Esophagus muscularis mucosa (tissue), 4 donors: ENCODE measurements at regions not wholly inside any gene's neighbourhood (a gene's known extent, or its start where the extent isn't known, plus 50 kb on each side); places are given as distances from the start of the nearest gene placed in this dataset.
"Not testable (repeated sequence)": the region's sequence is repeated elsewhere in the genome, so short reads cannot be mapped to it uniquely, and the experiment has no call there.

ENCODE experiments used
- DNase-seq: peaks from one replicate; pipeline ENCODE4 v3.0.0-alpha.2; 2017; ENCODE audit errors: extremely low spot score
- H3K27ac ChIP-seq, 4 donors: fragments of 200-600 bp; sonication (generic); replicated peaks in 1 of 4; 1 replicate in 3 of 4; 2 replicates in 1 of 4; pipeline ENCODE4 v1.5.1; 2016 to 2019; ENCODE audit warnings: mild to moderate bottlenecking in 1 of 4
- H3K27me3 ChIP-seq, 4 donors: fragments of 200-600 bp; sonication (generic); one replicate each; pipeline versions ENCODE4 v1.5.1 to v1.6.0; 2016 to 2019
- H3K36me3 ChIP-seq, 4 donors: fragments of 200-600 bp; sonication (generic); one replicate each; pipeline ENCODE4 v1.5.1; 2016 to 2019
- H3K4me1 ChIP-seq, 4 donors: fragments of 200-600 bp; sonication (generic); one replicate each; pipeline ENCODE4 v1.5.1; 2016 to 2019
- H3K4me3 ChIP-seq, 4 donors: fragments of 200-600 bp; sonication (generic); 1 replicate in 2 of 4; 2 replicates in 2 of 4; pipeline ENCODE4 v1.5.1; 2016 to 2019; ENCODE audit warnings: mild to moderate bottlenecking in 4 of 4, moderate library complexity in 1 of 4
- H3K9me3 ChIP-seq, 4 donors: fragments of 200-600 bp; sonication (generic); 1 replicate in 3 of 4; 2 replicates in 1 of 4; pipeline ENCODE4 v1.5.1; 2016 to 2019
- EP300 ChIP-seq: sonication (generic); formaldehyde crosslinking; IDR thresholded peaks from one replicate; pipeline ENCODE4 v1.6.1; 2017; ENCODE audit warnings: antibody characterized with exemption
- POLR2A ChIP-seq: fragments of 450-650 bp; IDR thresholded peaks from one replicate; pipeline ENCODE4 v1.6.1; 2017; ENCODE audit warnings: antibody characterized with exemption, moderate library complexity, mild to moderate bottlenecking, low read depth
- POLR2AphosphoS5 ChIP-seq, 2 donors: sonication (generic); formaldehyde crosslinking; IDR thresholded peaks; one replicate each; pipeline ENCODE4 v1.6.1; 2017; ENCODE audit warnings: antibody characterized with exemption in 2 of 2
- WGBS: methylation state at CpG from one replicate; pipeline ENCODE4 v1.1.5; 2018; 5-methylcytosine and 5-hydroxymethylcytosine counted together
- intact Hi-C: fragments of 100-400 bp; cut with DNase I; formaldehyde crosslinking; loops from one replicate; pipeline ENCODE4 v1.15.1; 2023
- TF ChIP-seq, protein P1 (sequence below), 3 experiments: fragments of 200-600 bp in 2 of 3; fragments of 450-650 bp in 1 of 3; sonication (generic) in 2 of 3; IDR thresholded peaks; one replicate each; pipeline ENCODE4 v1.5.1; 2017 to 2019; ENCODE audit warnings: antibody characterized with exemption in 3 of 3, mild to moderate bottlenecking in 2 of 3, moderate library complexity in 1 of 3

DNA sequence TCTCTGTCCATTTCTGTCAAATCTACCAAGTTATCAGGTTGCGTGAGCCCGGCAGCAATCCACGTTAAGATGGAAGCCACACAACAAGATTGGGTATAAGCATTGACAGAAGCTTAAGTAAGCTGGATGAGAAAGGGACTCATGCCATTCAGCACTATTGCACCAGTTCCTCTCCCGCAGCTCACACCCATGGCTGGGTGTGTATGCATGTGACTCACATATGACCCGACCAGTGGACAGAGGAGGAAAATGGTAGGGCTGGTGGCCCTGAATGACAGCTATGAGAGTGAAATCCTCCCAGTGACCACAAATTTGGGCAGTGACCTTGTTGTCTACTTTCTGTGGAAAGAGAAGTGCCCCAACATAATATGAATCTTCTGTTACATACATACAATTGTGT is 113.5 kb downstream of the OTOR start:
- TF ChIP-seq POLR2AphosphoS5 (IDR thresholded peaks at IDR 0.05) (no peak), POLR2A (no peak), EP300 (no peak)
- TF ChIP-seq, protein P1, sequence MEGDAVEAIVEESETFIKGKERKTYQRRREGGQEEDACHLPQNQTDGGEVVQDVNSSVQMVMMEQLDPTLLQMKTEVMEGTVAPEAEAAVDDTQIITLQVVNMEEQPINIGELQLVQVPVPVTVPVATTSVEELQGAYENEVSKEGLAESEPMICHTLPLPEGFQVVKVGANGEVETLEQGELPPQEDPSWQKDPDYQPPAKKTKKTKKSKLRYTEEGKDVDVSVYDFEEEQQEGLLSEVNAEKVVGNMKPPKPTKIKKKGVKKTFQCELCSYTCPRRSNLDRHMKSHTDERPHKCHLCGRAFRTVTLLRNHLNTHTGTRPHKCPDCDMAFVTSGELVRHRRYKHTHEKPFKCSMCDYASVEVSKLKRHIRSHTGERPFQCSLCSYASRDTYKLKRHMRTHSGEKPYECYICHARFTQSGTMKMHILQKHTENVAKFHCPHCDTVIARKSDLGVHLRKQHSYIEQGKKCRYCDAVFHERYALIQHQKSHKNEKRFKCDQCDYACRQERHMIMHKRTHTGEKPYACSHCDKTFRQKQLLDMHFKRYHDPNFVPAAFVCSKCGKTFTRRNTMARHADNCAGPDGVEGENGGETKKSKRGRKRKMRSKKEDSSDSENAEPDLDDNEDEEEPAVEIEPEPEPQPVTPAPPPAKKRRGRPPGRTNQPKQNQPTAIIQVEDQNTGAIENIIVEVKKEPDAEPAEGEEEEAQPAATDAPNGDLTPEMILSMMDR (IDR thresholded peaks at IDR 0.05), result no peak
- H3K9me3 ChIP-seq, result peaks cover 0 to 10% (median 2%) of the 10 kb centered on the region in 4 donors
- 96% methylated on average over 5 of the region's 5 CpGs for WGBS
- no peak overlapping the region for H3K27ac ChIP-seq
- intact Hi-C loops, result no loop called here
- DNase-seq, result no peak
- no peak overlapping the region for H3K4me3 ChIP-seq
- no peaks in the 10 kb centered on the region for H3K36me3 ChIP-seq
- no peaks in the 10 kb centered on the region for H3K4me1 ChIP-seq
- no peaks in the 10 kb centered on the region for H3K27me3 ChIP-seq

DNA sequence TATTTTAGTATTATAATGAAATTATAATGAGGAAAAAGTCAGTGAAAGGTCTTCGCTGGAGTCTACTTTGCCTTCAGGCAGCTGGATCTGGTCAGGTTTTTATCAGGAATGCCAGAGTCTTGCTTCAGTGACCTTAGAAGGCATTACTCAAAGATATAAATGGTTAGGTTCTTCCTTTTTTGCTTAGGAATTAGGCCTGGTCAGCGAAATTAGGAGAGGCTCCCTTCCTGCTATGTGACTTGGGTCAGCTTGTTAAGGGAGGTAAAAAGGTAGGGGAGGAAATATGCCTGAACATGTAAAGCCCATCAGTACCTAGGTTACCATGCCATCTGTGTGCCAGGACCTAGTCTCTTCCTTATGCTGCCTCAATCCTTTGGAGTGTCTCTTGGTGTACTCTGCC is 115.1 kb downstream of the OTOR start:
- no peak for DNase-seq
- Histone ChIP-seq H3K36me3 (no peaks in the 10 kb centered on the region), H3K4me1 (no peaks in the 10 kb centered on the region), H3K9me3 (no peaks in the 10 kb centered on the region), H3K27ac (no peak overlapping the region), H3K27me3 (no peaks in the 10 kb centered on the region), H3K4me3 (no peak overlapping the region)
- no peak for TF ChIP-seq POLR2AphosphoS5 (IDR thresholded peaks at IDR 0.05)
- TF ChIP-seq EP300, result no peak
- TF ChIP-seq, protein P1 (IDR thresholded peaks at IDR 0.05), result no peak
- no peak for TF ChIP-seq POLR2A
- 61% methylated on average over 2 of the region's 2 CpGs for WGBS
- intact Hi-C loops, result no loop called here

DNA sequence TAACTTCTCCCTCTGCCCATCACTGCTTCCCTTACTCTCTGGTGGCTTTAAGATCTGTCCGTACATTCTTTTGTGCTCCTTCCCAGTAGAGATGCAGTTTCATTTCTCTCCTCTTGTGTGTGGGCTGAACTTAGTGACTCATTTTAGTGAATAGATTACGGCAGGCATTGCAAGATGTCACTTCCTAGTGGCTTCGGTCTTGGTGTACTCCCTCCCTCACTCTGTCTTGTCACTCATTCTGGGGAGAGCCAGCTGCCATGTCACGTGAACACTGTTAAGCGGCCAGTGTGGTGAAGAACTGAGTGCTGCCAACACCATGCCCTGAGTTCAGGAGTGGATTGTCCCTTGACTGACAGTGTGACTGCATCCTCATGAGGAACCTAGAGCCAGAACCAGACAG is 115.9 kb downstream of the OTOR start:
- intact Hi-C loops, result no loop called here

GRCh38 chr20:16864963-16865362 is 116.8 kb downstream of the OTOR start:
- H3K27me3 ChIP-seq, result no peaks in the 10 kb centered on the region
- DNase-seq, result no peak
- no peak overlapping the region for H3K27ac ChIP-seq
- no peak for TF ChIP-seq POLR2A
- TF ChIP-seq, protein P1 (IDR thresholded peaks at IDR 0.05), result no peak
- TF ChIP-seq EP300, result no peak
- TF ChIP-seq POLR2AphosphoS5 (IDR thresholded peaks at IDR 0.05), result no peak
- H3K4me3 ChIP-seq, result no peak overlapping the region
- 50% methylated on average over 1 of the region's 1 CpG for WGBS
- no peaks in the 10 kb centered on the region for H3K9me3 ChIP-seq
- H3K4me1 ChIP-seq, result no peaks in the 10 kb centered on the region
- H3K36me3 ChIP-seq, result no peaks in the 10 kb centered on the region
- intact Hi-C loops, result no loop called here

More for the DNA sequence above, 115.9 kb downstream of the OTOR start:
- H3K27me3 ChIP-seq, result no peaks in the 10 kb centered on the region
- no peak for DNase-seq
- H3K4me3 ChIP-seq, result no peak overlapping the region
- TF ChIP-seq, protein P1 (IDR thresholded peaks at IDR 0.05), result no peak
- no peak for TF ChIP-seq POLR2A
- TF ChIP-seq POLR2AphosphoS5 (IDR thresholded peaks at IDR 0.05), result no peak
- no peak for TF ChIP-seq EP300
- H3K27ac ChIP-seq, result no peak overlapping the region
- H3K36me3 ChIP-seq, result no peaks in the 10 kb centered on the region
- WGBS, result 64% methylated on average over 5 of the region's 5 CpGs
- H3K9me3 ChIP-seq, result no peaks in the 10 kb centered on the region
- H3K4me1 ChIP-seq, result no peaks in the 10 kb centered on the region

- no peaks in the 10 kb centered on the region for H3K4me1 ChIP-seq
- WGBS, result 57% methylated on average over 2 of the region's 2 CpGs
- no peaks in the 10 kb centered on the region for H3K36me3 ChIP-seq
- no peak overlapping the region for H3K27ac ChIP-seq
- H3K27me3 ChIP-seq, result no peaks in the 10 kb centered on the region
- no peak for DNase-seq
- TF ChIP-seq POLR2AphosphoS5 (IDR thresholded peaks at IDR 0.05), result no peak
- TF ChIP-seq POLR2A, result no peak
- TF ChIP-seq EP300, result no peak
- TF ChIP-seq, protein P1 (IDR thresholded peaks at IDR 0.05), result no peak
- H3K4me3 ChIP-seq, result no peak overlapping the region
- intact Hi-C loops, result no loop called here
- H3K9me3 ChIP-seq, result no peaks in the 10 kb centered on the region
Observed at GRCh38 chr20:16865406-16865805, 117.2 kb downstream of the OTOR start.

DNA sequence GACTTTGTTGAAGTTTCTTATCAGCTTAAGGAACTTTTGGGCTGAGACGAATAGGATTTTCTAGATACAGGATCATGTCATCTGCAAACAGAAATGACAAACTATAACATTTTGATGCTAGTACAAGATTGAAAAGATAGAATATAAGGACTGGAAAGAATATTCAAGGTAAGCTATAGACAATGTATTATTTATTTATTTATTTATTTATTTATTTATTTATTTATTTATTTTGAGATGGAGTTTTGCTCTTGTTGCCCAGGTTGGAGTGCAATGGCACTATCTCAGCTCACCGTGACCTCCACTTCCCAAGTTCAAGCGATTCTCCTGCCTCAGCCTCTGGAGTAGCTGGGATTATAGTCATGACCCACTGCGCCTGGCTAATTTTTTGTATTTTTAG is 125.0 kb downstream of the OTOR start:
- intact Hi-C loops, H3K4me3 ChIP-seq, H3K27ac ChIP-seq, DNase-seq, H3K9me3 ChIP-seq, H3K36me3 ChIP-seq, H3K27me3 ChIP-seq, H3K4me1 ChIP-seq: not testable (repeated sequence)
- 93% methylated on average over 4 of the region's 4 CpGs for WGBS
